ENCODE measurements at regions not wholly inside any gene's neighbourhood (a gene's known extent, or its start where the extent isn't known, plus 50 kb on each side); places are given as distances from the start of the nearest gene placed in this dataset.

DNA sequence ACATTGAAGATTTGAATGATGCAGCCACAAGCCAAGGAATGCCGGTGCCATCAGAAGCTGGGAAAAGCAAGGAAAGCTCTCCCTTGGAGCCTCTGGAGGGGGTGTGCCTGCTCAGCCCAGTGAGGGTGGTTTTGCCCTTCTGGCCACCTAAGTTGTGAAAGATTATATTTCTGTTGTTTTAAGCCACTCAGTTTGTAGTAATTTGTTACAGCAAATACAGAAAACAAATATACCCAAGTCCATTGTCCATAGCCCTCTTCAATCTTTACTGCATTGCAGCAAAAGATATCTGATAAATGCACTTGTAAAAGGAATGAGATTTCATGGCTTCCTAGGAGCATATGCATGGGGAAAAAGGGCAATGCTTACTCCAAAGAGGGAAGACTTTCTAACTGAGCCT is 447.9 kb downstream of the HAPSTR1 start:
- TF ChIP-seq, protein P1, sequence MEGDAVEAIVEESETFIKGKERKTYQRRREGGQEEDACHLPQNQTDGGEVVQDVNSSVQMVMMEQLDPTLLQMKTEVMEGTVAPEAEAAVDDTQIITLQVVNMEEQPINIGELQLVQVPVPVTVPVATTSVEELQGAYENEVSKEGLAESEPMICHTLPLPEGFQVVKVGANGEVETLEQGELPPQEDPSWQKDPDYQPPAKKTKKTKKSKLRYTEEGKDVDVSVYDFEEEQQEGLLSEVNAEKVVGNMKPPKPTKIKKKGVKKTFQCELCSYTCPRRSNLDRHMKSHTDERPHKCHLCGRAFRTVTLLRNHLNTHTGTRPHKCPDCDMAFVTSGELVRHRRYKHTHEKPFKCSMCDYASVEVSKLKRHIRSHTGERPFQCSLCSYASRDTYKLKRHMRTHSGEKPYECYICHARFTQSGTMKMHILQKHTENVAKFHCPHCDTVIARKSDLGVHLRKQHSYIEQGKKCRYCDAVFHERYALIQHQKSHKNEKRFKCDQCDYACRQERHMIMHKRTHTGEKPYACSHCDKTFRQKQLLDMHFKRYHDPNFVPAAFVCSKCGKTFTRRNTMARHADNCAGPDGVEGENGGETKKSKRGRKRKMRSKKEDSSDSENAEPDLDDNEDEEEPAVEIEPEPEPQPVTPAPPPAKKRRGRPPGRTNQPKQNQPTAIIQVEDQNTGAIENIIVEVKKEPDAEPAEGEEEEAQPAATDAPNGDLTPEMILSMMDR (IDR thresholded peaks at IDR 0.05; ENCODE audit: extremely low read depth, missing control alignments): no peak
- no peak for DNase-seq (ENCODE audit: low spot score)

DNA sequence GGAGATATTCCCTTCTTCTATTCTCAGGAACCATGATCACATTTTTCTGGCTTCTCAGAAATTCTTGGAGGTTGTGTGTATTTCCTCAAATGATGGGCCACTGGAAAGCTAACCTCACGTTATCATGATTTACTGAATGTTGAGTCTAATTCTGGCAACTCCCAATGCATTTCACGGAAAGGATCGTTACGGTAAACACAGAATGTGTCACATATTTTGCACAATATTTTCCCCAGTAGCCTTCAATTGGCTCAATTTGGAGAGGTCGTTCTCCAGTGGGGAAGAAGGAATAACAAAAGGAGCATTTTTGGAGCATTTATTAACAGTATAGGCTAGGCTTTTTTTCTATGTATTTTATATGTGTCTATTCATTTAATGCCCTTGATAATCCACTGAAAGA is 450.3 kb downstream of the HAPSTR1 start:
- no peak for DNase-seq (ENCODE audit: low spot score)

DNA sequence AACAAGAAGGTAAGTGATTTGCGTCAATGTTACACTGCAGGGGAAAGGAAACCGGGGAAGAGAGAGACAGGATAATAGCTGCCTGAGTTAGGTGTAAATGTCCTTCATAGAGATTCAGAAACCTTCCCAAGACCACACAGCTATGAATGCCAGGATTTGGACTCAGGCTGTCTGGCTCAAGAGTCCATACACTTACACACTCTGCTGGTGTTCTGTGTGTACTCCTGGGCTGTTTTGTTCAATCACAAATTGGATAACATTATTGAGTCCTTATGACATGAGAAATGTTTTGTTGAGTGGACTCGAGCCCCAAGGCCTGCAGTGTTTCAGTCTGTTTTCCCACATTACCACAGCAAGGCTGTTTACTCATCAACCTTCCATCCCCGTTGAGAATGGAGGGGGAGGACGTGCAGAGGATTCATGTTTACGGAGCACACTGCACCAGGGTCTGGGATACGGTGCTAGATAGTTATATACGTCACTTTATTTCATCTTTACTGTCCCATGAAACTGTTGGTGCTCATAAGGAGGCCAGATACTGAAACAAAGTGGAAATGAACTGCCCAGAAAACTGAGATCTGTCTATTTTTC is 450.8 kb downstream of the HAPSTR1 start:
- no peak for DNase-seq (ENCODE audit: low spot score)
- TF ChIP-seq, protein P1 (IDR thresholded peaks at IDR 0.05; ENCODE audit: extremely low read depth, missing control alignments): no peak

More for the DNA sequence above, 450.3 kb downstream of the HAPSTR1 start:
- TF ChIP-seq, protein P1 (IDR thresholded peaks at IDR 0.05; ENCODE audit: extremely low read depth, missing control alignments): no peak

GRCh38 chr16:9545522-9546437 is 454.3 kb downstream of the HAPSTR1 start:
- TF ChIP-seq, protein P1 (IDR thresholded peaks at IDR 0.05; ENCODE audit: extremely low read depth, missing control alignments): no peak
- DNase-seq (ENCODE audit: low spot score): no peak

GRCh38 chr16:9546438-9546786 is 455.0 kb downstream of the HAPSTR1 start:
- TF ChIP-seq, protein P1 (IDR thresholded peaks at IDR 0.05; ENCODE audit: extremely low read depth, missing control alignments): no peak
- DNase-seq (ENCODE audit: low spot score): no peak

DNA sequence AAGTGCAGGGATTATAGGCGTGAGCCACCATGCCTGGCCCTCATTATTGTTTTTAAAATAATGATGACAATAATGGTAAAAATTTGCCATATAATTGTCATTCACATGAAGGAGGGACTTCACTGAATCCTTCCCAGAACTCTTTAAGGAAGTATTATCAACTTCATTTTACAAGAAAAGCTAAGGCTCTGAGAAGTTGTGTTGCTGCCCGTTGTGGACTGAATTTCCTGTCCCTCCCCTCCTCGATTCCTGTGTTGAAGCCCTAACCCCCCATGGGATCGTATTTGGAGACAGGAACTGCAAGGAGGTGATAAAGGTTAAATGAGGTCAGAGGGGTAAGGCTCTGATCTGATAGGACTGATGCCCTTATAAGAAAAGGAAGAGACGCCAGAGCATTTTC is 458.0 kb downstream of the HAPSTR1 start:
- no peak for DNase-seq (ENCODE audit: low spot score)
- TF ChIP-seq, protein P1 (IDR thresholded peaks at IDR 0.05; ENCODE audit: extremely low read depth, missing control alignments): no peak

DNA sequence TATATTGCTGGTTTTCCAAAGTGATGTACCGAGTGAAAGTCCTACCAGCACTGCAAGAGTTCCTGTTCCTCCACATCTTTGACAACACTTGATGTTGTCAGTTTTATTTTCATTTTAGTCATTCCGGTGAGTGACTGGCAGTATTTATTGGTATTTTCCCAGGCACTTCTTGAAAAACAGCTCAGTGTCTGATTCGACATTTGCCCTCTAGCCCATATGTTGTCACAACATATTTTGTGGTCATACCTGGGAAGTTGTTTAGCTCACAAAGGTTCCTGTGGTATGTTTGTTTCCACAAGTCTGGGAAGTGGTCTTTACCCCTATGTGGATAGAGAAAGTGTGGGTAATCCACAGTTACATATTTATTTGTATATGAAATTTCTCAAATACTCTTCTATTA is 463.6 kb downstream of the HAPSTR1 start:
- no peak for DNase-seq (ENCODE audit: low spot score)
- TF ChIP-seq, protein P1 (IDR thresholded peaks at IDR 0.05; ENCODE audit: extremely low read depth, missing control alignments): no peak

Data from GM20000 (cell line).